HUES6 (cell line): ENCODE measurements at regions not wholly inside any gene's neighbourhood (a gene's known extent, or its start where the extent isn't known, plus 50 kb on each side); places are given as distances from the start of the nearest gene placed in this dataset.
"Not testable (repeated sequence)": the region's sequence is repeated elsewhere in the genome, so short reads cannot be mapped to it uniquely, and the experiment has no call there.

Source experiments
- H3K27ac ChIP-seq: 2 replicates; pipeline ENCODE4 v1.7.0; 2013; ENCODE audit warnings: low read depth, mild to moderate bottlenecking, low read length, inconsistent platforms
- H3K27me3 ChIP-seq: 2 replicates; pipeline ENCODE4 v1.6.1; 2013; ENCODE audit warnings: low read length; ENCODE audit not compliant: control insufficient read depth, insufficient read depth
- H3K36me3 ChIP-seq: 2 replicates; pipeline ENCODE4 v1.6.1; 2013; ENCODE audit warnings: low read length; ENCODE audit not compliant: control insufficient read depth, insufficient read depth
- H3K4me1 ChIP-seq: 2 replicates; pipeline ENCODE4 v1.6.1; 2013; ENCODE audit warnings: low read length; ENCODE audit not compliant: control insufficient read depth, insufficient read depth
- H3K4me3 ChIP-seq: 2 replicates; pipeline ENCODE4 v1.5.1; 2013; ENCODE audit warnings: low read depth, low read length
- H3K9ac ChIP-seq: one replicate; pipeline ENCODE4 v1.6.1; 2013; ENCODE audit warnings: mild to moderate bottlenecking, low read length
- H3K9me3 ChIP-seq: 2 replicates; pipeline ENCODE4 v1.6.1; 2013; ENCODE audit warnings: low read depth, low read length; ENCODE audit not compliant: control insufficient read depth, insufficient read depth

DNA sequence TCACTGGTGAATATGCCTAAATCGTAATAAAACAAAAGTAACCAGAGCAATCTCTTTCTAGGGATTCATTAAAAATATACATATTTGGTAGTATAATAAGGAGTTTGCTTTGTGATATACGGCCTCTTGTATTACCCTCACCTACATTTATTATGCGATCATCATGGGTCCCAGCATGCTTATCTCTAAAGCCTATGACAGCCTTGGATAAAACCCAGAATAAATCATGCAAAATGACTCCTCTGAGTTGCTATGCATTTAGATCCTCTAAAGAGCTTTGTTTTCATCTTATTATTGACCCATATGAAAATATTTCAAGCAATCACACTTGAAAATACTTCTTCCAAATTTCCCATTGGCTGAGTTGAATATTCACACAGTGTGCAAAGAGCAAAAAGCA is 432.3 kb downstream of the SUCLG1 start:
- H3K27ac ChIP-seq = no peak overlapping the region
- no peak overlapping the region for H3K9ac ChIP-seq
- no peaks in the 10 kb centered on the region for H3K4me1 ChIP-seq
- no peaks in the 10 kb centered on the region for H3K36me3 ChIP-seq
- H3K27me3 ChIP-seq = no peaks in the 10 kb centered on the region
- no peaks in the 10 kb centered on the region for H3K9me3 ChIP-seq
- H3K4me3 ChIP-seq = no peak overlapping the region

DNA sequence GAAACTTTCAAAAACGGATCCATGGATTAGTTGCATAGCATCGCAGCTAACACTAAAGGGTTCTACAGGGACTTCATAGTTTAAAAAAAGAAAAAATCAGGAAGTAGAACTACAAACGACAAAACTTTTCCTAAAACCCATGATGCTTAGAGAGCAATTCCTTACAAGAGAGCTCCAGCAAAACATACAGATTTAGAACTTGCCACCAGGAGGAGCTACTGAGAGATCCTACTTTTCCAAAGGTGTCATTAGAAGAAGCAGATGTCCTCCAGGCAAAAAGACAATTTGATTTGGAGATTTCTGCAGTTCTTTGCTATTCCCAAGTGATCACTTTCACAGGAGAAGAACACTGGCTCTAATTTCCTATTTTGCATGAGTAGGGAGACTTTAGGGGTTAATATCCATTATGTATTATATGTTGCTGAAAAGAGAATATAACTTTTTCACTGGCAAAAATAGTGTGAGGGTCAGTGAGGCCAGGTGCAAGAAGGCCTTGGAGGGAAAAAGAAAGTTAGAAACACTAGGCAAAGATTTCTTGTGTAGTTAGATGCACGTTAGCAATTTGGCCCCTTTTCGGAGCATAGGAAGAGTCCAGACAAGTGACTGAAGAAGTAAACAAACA is 436.2 kb downstream of the SUCLG1 start:
- H3K4me3 ChIP-seq = no peak overlapping the region
- H3K36me3 ChIP-seq = no peaks in the 10 kb centered on the region
- no peaks in the 10 kb centered on the region for H3K4me1 ChIP-seq
- no peak overlapping the region for H3K9ac ChIP-seq
- H3K27ac ChIP-seq = no peak overlapping the region
- no peaks in the 10 kb centered on the region for H3K9me3 ChIP-seq
- H3K27me3 ChIP-seq = no peaks in the 10 kb centered on the region

- no peak overlapping the region for H3K27ac ChIP-seq
- H3K4me1 ChIP-seq = no peaks in the 10 kb centered on the region
- H3K27me3 ChIP-seq = no peaks in the 10 kb centered on the region
- H3K9me3 ChIP-seq = peaks cover 3% of the 10 kb centered on the region; the same call in 1 of the 2 replicates
- H3K36me3 ChIP-seq = no peaks in the 10 kb centered on the region
- H3K4me3 ChIP-seq = no peak overlapping the region
- no peak overlapping the region for H3K9ac ChIP-seq
These were observed 442.1 kb downstream of the SUCLG1 start for GRCh38 chr2:84017010-84017409.

- Histone ChIP-seq H3K36me3 (no peaks in the 10 kb centered on the region), H3K9me3 (peaks cover 3% of the 10 kb centered on the region; the same call in 1 of the 2 replicates), H3K27me3 (no peaks in the 10 kb centered on the region), H3K4me1 (no peaks in the 10 kb centered on the region), H3K27ac (no peak overlapping the region), H3K9ac (no peak overlapping the region), H3K4me3 (no peak overlapping the region)
These were observed 442.9 kb downstream of the SUCLG1 start for GRCh38 chr2:84016183-84016582.

GRCh38 chr2:83997889-83998288 is 461.2 kb downstream of the SUCLG1 start:
- no peaks in the 10 kb centered on the region for H3K27me3 ChIP-seq
- no peak overlapping the region for H3K27ac ChIP-seq
- no peak overlapping the region for H3K9ac ChIP-seq
- no peaks in the 10 kb centered on the region for H3K4me1 ChIP-seq
- H3K4me3 ChIP-seq = no peak overlapping the region
- H3K36me3 ChIP-seq = no peaks in the 10 kb centered on the region
- no peaks in the 10 kb centered on the region for H3K9me3 ChIP-seq

GRCh38 chr2:83994633-83995179 is 464.4 kb downstream of the SUCLG1 start:
- Histone ChIP-seq H3K27me3 (no peaks in the 10 kb centered on the region), H3K4me3 (no peak overlapping the region), H3K36me3 (no peaks in the 10 kb centered on the region), H3K4me1 (no peaks in the 10 kb centered on the region), H3K27ac (no peak overlapping the region), H3K9me3 (no peaks in the 10 kb centered on the region), H3K9ac (no peak overlapping the region)

DNA sequence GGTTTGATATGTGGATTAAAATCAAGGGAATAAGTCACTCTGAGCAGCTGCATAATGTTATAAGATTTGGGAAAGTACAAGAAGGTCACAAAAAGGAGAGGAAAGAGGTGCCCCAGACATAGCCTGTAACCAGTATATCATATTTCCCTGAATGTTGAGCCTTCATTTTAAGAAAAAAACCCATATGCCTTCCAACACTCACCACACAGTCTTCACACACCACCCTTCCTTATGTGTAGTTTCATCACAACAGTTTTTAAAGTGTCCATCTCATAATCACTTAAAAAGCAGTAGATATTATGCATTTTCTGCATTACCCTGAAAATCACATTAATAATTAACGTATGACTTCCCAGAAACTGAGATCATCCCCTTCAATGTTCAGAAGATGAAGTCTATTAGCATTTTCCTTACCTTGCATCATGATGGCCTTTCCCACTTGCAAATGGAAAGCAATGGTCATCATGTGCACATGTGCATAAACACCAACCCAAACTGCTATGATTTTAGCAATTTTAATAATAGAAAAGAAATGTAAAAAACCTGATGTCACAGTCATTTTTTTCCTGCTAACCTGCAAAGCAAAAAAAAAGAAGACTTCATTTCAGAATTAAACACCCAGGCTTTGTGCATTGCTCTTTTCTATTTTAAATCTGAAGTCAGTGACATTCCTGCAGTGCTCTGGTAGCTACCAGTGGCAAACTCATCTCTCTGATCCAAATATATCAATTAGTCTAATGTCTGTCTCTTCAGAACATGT is 465.0 kb downstream of the SUCLG1 start:
- Histone ChIP-seq H3K4me3 (no peak overlapping the region), H3K9me3 (no peaks in the 10 kb centered on the region), H3K27ac (no peak overlapping the region), H3K36me3 (no peaks in the 10 kb centered on the region), H3K27me3 (no peaks in the 10 kb centered on the region), H3K9ac (no peak overlapping the region), H3K4me1 (no peaks in the 10 kb centered on the region)

GRCh38 chr2:83991992-83992391 is 467.1 kb downstream of the SUCLG1 start:
- H3K36me3 ChIP-seq = no peaks in the 10 kb centered on the region
- H3K9me3 ChIP-seq = no peaks in the 10 kb centered on the region
- no peaks in the 10 kb centered on the region for H3K4me1 ChIP-seq
- no peak overlapping the region for H3K4me3 ChIP-seq
- no peaks in the 10 kb centered on the region for H3K27me3 ChIP-seq
- no peak overlapping the region for H3K9ac ChIP-seq
- H3K27ac ChIP-seq = no peak overlapping the region

- no peaks in the 10 kb centered on the region for H3K27me3 ChIP-seq
- no peak overlapping the region for H3K9ac ChIP-seq
- H3K36me3 ChIP-seq = no peaks in the 10 kb centered on the region
- H3K27ac ChIP-seq = no peak overlapping the region
- H3K4me1 ChIP-seq = no peaks in the 10 kb centered on the region
- H3K9me3 ChIP-seq = peaks cover 5% of the 10 kb centered on the region; the same call in 1 of the 2 replicates
- no peak overlapping the region for H3K4me3 ChIP-seq
These were observed 468.4 kb downstream of the SUCLG1 start for GRCh38 chr2:83990636-83991035.

GRCh38 chr2:83976628-83977027 is 482.5 kb downstream of the SUCLG1 start:
- H3K4me3 ChIP-seq, H3K36me3 ChIP-seq, H3K27me3 ChIP-seq, H3K9ac ChIP-seq, H3K27ac ChIP-seq: not testable (repeated sequence)
- H3K4me1 ChIP-seq = peaks cover 11% of the 10 kb centered on the region
- H3K9me3 ChIP-seq = peaks cover 18% of the 10 kb centered on the region; the same call in 1 of the 2 replicates

- H3K27ac ChIP-seq = peak overlapping the region; percentile 61
- H3K9me3 ChIP-seq = peaks cover 17% of the 10 kb centered on the region; the same call in 1 of the 2 replicates
- peaks cover 23% of the 10 kb centered on the region for H3K4me1 ChIP-seq
These were observed 487.0 kb downstream of the SUCLG1 start for GRCh38 chr2:83972128-83972527.

More at GRCh38 chr2:83972128-83972527, 487.0 kb downstream of the SUCLG1 start:
- Histone ChIP-seq H3K27me3 (no peaks in the 10 kb centered on the region), H3K36me3 (no peaks in the 10 kb centered on the region), H3K4me3 (no peak overlapping the region), H3K9ac (no peak overlapping the region)
